Pulmonary artery endothelial cell (primary cell): ENCODE measurements at regions not wholly inside any gene's neighbourhood (a gene's known extent, or its start where the extent isn't known, plus 50 kb on each side); places are given as distances from the start of the nearest gene placed in this dataset.
"Not testable (repeated sequence)": the region's sequence is repeated elsewhere in the genome, so short reads cannot be mapped to it uniquely, and the experiment has no call there.

Experiments used
- DNase-seq: peaks from one replicate; pipeline ENCODE4 v3.0.0-alpha.2; 2011; ENCODE audit warnings: low read depth, low spot score

- no peak for DNase-seq
These were observed 586.8 kb downstream of the DSC3 start for GRCh38 chr18:30455741-30456140.

GRCh38 chr18:30454920-30455319 lies 587.6 kb downstream of the DSC3 start:
- no peak for DNase-seq

DNA sequence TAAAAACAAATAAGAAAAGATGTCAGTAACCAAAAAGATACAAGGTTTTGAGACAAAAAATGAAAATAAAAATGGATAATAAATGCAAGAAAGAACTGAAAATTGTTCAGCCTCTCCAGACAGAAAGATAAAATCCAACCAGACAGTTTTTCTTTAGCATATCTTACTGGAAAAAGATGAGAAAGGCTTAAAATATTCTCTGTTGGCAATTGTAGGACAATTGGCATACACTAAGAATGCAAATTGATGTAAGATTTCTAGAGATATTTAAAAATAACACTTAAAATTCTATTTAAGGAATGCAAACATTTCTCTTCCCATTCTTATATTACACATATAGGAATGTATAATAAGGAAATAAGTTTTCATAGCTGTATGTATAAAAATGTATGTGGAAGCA lies 590.6 kb downstream of the DSC3 start:
- no peak for DNase-seq

GRCh38 chr18:30450927-30451326 lies 591.6 kb downstream of the DSC3 start:
- no peak for DNase-seq

GRCh38 chr18:30446605-30447004 lies 595.9 kb downstream of the DSC3 start:
- DNase-seq: no peak

DNA sequence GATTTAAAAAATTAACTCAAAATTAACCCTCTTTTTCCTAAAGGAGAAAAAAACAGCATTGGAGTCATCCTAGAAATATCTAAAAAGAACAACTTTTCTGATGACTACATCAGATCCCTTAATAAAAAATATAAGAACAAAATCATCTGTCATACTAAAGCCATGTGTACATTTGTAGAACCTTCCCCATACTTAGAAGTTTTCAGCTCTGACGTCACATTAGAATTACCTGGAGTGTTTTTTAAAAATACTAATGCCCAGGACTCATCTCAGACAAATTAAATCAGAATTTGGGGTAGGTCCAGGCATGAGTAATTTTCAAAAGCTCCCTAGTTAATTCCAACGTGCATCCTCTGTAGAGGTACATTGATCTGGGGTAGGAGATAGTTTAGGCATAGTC lies 598.0 kb downstream of the DSC3 start:
- DNase-seq: no peak

DNA sequence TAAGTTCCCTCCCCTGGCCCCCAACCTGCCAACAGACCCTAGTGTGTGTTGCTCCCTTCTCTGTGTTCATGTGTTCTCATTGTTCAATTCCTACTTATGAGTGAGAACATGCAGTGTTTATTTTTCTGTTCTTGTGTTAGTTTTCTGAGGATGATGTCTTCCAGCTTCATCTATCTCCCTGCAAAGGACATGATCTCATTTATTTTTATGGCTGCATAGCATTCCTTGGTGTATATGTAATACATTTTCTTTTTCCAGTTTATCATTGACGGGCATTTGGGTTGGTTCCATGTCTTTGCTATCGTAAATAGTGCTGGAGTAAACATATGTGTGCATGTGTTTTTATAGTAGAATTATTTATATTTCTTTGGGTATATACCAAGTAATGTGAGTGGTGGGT lies 602.2 kb downstream of the DSC3 start:
- DNase-seq: no peak

- no peak for DNase-seq
These were observed 603.4 kb downstream of the DSC3 start for GRCh38 chr18:30439174-30439573.

GRCh38 chr18:30432349-30432748 lies 610.2 kb downstream of the DSC3 start:
- DNase-seq: no peak

GRCh38 chr18:30419399-30419798 lies 623.1 kb downstream of the DSC3 start:
- not testable (repeated sequence) for DNase-seq

DNA sequence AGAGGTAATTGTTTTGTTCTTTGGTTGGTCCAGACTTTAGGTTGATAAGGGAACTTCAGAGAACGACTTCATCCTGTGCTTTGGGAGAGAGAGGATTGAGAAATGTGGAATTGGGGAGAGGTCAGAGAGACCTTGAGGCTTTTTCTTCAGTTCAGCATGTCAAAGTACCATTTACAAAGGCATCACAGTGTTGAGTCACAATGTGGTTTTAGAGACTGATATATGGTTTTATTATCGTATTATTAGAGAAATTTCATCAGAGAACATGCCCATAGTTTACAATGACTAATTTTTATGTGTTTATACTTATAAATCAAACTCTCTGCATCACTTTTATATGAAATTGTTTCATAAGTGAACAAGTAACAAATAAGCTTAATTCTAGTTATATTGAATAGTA lies 626.6 kb downstream of the DSC3 start:
- no peak for DNase-seq

GRCh38 chr18:30409120-30409519 lies 633.4 kb downstream of the DSC3 start:
- DNase-seq: no peak

GRCh38 chr18:30406728-30407127 lies 635.8 kb downstream of the DSC3 start:
- DNase-seq: no peak

- no peak for DNase-seq
These were observed 637.5 kb downstream of the DSC3 start for GRCh38 chr18:30405038-30405437.

GRCh38 chr18:30404422-30404821 lies 638.1 kb downstream of the DSC3 start:
- no peak for DNase-seq

DNA sequence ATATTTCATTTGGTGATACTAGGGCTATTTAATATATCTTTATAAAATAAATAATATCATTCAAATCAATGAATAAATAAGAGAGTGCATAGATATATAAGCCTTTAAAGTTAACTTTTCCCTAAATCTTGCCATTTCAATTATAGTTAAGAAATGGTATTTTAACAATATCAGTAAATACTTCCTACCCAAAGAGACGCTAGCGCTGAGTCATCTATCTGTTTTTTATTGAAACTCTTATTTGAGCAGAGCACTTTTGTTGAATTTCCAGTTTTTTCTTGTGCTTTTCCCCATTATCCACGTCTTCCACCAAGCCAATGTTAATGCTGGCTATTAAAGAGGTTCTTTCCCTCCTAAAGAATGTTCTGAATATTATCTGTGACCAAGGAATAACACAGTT lies 639.3 kb downstream of the DSC3 start:
- no peak for DNase-seq

DNA sequence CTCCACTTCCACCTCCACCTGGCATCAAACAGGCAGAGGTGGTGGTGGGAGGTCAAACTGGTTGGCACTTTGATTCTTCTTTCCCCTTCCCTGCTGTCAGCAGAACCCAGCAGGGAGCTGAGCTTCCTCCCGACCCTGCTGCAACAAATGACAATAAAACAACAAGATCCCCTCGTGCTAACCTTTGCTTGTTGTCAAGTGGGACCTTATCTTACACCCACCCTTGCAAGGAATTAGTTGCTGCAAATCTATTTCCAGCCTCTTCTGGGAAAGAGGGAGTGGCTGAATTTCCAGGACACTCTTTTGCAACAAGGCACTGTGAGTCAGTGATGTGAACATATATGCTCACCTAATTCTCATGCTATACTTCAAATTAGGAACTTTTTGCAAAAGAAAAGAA lies 655.1 kb downstream of the DSC3 start:
- DNase-seq: no peak

DNA sequence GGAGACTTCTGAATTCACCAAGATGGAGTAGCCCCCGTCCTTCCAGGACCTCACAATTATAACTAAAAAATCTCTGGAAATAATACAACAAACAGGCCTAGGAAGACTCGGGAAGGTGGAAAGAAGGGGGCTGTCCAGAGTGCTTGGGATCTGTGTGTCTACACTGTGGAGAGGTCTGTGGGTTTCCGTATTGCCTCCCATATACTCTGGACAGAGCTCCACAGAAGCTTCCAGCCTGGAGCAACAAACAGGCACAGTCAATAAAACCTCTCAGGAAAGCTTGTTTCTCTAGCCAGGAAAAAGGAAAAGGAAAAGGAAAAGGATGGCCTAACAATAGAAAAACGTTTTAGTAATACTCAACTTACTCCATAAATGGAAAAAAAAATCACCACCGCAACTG lies 655.9 kb downstream of the DSC3 start:
- no peak for DNase-seq

DNA sequence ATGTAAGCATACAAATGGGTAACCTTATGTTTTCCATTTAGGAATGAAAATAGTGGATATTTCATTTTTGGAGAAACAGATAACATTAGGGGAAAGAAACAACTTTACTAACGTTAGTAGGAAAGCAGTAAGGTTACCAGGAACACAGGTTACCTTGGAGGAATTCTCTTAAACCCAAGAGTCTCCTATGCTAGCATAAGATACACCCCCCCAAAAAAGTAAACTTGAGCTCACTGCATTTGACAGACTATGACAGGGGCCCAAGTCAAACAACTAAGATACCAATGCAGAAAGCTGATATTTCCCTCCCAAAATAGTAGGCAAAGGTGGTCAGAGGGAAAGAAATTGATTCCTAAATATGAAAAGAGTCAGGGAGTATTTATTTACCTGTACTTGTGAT lies 656.9 kb downstream of the DSC3 start:
- DNase-seq: no peak

GRCh38 chr18:30381826-30382225 lies 660.7 kb downstream of the DSC3 start:
- DNase-seq: no peak

DNA sequence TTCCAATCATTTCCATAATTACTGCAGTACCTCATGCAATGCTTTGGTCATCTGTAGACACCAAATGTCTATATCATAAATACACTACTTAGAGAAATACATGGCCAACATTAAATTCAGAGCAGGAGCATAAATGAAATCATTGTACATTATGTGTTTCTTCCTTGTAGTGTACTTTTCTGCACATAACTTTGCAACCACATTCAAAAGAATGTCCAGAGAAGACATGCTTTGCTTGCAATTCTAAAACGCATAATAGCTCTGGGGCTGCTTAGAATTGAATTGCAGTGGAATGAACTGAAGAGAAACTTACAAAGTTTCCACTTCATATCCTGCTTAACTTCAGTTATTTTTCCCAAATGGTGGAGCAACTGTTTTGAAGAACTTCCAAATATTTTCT lies 664.4 kb downstream of the DSC3 start:
- DNase-seq: no peak

- no peak for DNase-seq
These were observed 666.0 kb downstream of the DSC3 start for GRCh38 chr18:30376515-30376914.

- no peak for DNase-seq
These were observed 680.5 kb downstream of the DSC3 start for GRCh38 chr18:30361864-30362540.

DNA sequence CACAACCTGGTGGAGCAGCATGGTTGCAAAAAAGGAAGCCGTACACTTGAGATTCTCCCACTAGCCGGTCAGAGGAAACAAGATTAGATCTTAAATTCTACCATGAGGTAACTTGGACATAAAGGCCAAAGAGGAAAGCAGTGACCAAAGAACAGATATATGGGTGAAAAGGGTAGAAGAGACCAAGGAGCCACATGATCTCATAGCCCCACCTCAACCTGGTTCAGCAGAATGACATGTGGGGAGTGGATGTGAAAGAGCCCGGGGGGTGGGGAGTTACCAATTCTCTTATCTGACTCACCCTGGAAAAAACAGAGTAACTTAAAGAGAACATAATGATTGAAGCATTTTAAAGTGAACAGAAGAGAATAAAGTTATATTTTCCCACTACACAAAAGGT lies 683.0 kb downstream of the DSC3 start:
- no peak for DNase-seq
